ENCODE measurements at regions not wholly inside any gene's neighbourhood (a gene's known extent, or its start where the extent isn't known, plus 50 kb on each side); places are given as distances from the start of the nearest gene placed in this dataset.

- TF ChIP-seq, protein P1, sequence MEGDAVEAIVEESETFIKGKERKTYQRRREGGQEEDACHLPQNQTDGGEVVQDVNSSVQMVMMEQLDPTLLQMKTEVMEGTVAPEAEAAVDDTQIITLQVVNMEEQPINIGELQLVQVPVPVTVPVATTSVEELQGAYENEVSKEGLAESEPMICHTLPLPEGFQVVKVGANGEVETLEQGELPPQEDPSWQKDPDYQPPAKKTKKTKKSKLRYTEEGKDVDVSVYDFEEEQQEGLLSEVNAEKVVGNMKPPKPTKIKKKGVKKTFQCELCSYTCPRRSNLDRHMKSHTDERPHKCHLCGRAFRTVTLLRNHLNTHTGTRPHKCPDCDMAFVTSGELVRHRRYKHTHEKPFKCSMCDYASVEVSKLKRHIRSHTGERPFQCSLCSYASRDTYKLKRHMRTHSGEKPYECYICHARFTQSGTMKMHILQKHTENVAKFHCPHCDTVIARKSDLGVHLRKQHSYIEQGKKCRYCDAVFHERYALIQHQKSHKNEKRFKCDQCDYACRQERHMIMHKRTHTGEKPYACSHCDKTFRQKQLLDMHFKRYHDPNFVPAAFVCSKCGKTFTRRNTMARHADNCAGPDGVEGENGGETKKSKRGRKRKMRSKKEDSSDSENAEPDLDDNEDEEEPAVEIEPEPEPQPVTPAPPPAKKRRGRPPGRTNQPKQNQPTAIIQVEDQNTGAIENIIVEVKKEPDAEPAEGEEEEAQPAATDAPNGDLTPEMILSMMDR (IDR thresholded peaks at IDR 0.05), result no peak
- no peak for TF ChIP-seq POLR2AphosphoS5 (IDR thresholded peaks at IDR 0.05)
- no peak for TF ChIP-seq POLR2A (IDR thresholded peaks at IDR 0.05)
Observed at GRCh38 chr2:240309214-240309613, 126.2 kb upstream of the GPC1 start.
